ENCODE measurements at regions not wholly inside any gene's neighbourhood (a gene's known extent, or its start where the extent isn't known, plus 50 kb on each side); places are given as distances from the start of the nearest gene placed in this dataset.

- TF ChIP-seq CTCF (IDR thresholded peaks at IDR 0.05) (no peak), EZH2 (IDR thresholded peaks at IDR 0.05) (no peak)
Measured at GRCh38 chr5:68729678-68730077, 364.1 kb upstream of the SLC30A5 start.

Data from neural progenitor cell (in vitro differentiated cells).